ENCODE measurements at regions not wholly inside any gene's neighbourhood (a gene's known extent, or its start where the extent isn't known, plus 50 kb on each side); places are given as distances from the start of the nearest gene placed in this dataset.
"Not testable (repeated sequence)": the region's sequence is repeated elsewhere in the genome, so short reads cannot be mapped to it uniquely, and the experiment has no call there.

GRCh38 chr3:170701696-170702678, 116.1 kb upstream of the SLC7A14 start:
- DNase-seq: peak; percentile 36

- no peak for DNase-seq
These were observed 114.2 kb upstream of the SLC7A14 start for GRCh38 chr3:170700054-170700404.

GRCh38 chr3:170699158-170700053, 113.5 kb upstream of the SLC7A14 start:
- DNase-seq: no peak

DNA sequence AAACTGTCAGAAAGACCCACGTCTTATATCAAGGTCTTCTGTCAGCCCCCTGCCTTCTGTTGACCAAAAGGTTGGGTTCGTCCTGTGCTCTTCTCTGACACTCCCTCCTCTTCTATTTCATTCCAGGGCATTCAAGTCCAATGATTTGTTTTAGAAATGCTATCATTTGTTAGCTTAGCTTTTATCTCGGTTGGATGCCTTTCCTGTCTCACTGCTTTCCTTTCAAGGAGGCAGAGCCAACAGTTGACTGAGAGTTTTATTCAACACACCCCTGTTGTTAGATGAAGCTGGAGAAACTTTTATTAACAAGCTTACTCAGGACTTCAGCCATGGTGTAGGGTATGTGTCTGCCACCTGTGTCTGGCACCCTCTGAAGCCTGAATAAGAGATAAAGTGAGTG, 112.0 kb upstream of the SLC7A14 start:
- DNase-seq: no peak

DNA sequence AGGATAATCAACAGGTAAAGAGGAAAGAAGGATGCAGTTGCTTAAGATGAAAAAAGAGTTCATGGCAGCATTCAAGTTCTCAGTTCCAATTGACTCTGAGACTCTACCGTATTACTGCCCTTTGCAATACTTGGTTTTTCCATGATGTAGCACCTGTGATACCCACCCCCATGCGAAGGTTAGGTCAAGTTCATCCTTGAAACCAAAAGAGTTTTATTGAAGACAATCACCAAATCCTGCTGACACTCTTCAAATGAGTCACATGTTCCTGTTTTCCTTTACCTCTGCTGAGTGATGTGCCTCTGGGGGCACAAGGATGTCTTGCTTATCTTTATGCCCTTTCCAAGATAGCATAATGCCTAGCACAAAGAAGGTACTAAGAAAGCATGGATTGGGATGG, 111.3 kb upstream of the SLC7A14 start:
- DNase-seq: no peak

GRCh38 chr3:170695486-170696064, 109.7 kb upstream of the SLC7A14 start:
- DNase-seq: no peak

GRCh38 chr3:170692720-170693119, 106.8 kb upstream of the SLC7A14 start:
- DNase-seq: peak; percentile 43

DNA sequence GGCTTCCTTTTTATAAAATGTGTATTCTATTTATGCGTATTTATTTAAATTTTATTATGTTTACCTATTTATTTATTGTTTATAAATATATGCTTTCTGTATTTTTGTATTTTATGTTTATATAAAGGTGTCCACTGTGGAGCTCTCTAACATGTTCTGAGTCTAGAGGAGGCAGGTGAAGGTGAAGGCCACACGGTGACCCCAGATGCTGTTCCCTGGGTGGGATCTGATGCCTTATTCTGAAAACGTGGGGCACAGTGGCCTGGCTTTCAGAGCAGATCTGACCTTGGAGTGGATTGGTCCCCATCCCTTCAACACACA, 104.7 kb upstream of the SLC7A14 start:
- DNase-seq: no peak

DNA sequence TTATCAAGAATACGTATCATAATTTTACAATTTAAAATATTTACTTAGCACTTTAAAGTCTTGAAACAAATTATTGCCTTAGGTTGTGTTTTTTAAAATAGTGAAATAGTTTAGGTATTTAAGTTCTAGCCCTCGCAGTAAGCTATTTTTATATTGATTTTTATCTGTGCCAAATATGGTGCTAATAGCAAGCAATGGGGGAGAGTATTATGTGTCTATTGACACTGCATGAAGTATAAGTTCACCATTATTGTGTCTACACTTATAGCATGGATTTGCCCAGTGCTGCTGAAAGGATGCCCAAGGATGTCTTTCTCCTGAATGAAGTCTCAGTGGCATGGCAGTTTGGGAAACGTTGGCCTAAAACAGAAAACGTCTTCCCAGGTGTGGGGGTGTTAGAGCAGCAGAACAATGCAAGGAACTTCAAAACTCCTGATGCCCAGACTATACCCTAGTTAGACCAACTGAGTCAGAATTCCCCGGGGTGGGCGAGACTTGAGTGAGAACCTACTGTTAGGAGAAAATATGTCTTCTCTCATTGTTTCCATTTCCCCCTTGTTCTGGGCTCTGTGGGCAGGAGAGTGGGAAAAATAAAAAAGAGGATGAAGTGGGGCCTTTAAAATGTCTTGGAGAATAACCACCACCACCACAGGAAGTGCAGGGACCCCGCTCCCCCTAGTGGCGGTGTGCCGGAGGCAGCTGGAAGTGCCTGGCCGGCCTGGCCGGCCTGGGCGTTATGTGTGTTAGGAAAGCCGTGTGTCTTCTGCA, 104.2 kb upstream of the SLC7A14 start:
- peak; percentile 53 for DNase-seq

- peak; percentile 98 for DNase-seq
These were observed 103.5 kb upstream of the SLC7A14 start for GRCh38 chr3:170689296-170689829.

DNA sequence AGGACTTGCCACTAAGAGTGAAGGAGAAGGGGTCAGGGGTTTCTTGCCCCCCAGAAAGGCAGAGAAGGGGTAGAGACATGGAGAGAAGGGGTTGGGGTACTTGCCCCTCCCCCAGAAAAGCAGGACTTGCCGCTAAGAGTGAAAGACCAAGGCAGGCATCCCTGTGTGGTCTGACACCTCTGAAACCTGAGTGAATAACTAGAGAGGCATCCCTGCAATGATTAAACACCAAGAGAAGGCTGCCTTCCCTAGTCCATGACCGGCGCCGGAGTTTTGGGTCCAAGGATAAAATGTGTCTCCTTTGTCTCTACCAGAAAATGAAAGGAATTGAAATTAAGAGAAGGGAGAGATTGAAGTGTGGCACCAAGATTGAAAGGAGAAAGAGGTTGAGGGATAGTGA, 102.3 kb upstream of the SLC7A14 start:
- DNase-seq: not testable (repeated sequence)

GRCh38 chr3:170680593-170680992, 94.7 kb upstream of the SLC7A14 start:
- DNase-seq: no peak

DNA sequence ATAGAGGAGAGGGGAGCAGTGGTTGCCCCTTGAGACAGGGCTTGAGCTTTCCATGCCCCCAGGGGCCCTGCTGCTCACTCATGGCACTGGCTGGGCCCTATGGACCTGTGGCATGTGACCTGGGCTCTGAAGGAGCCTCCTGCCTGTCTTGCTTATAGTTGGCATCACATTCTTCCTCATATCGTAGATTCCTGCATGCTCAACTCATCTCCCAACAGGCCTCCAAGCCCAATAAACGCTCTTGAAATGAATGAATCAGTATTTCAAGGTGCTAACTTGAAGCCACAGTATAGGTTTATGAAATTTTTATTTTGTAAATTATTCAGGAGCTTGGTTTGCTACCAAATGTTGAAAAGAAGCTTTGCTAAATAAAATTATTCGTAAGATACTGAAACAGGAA, 93.3 kb upstream of the SLC7A14 start:
- DNase-seq: no peak

DNA sequence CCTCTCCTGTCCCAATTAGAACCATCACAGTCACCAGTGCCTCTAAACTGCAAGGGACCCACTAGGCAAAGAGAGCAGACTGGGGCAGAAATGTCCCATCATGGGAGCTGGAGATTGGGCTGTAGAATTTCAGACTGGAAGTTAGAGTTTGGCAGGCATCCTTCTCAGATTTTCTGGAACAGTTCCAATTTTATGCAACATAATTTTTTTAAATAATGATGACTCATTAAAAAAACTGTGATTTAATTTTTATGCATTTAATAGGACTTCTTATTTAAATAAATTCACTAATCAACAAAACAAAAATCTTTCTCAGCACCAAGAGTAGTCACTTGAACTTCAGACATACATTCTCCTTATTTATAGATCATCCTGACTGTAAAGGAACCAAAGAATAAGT, 84.6 kb upstream of the SLC7A14 start:
- no peak for DNase-seq

GRCh38 chr3:170662986-170663385, 77.1 kb upstream of the SLC7A14 start:
- DNase-seq: not testable (repeated sequence)

- DNase-seq: no peak
These were observed 74.3 kb upstream of the SLC7A14 start for GRCh38 chr3:170660139-170660538.

DNA sequence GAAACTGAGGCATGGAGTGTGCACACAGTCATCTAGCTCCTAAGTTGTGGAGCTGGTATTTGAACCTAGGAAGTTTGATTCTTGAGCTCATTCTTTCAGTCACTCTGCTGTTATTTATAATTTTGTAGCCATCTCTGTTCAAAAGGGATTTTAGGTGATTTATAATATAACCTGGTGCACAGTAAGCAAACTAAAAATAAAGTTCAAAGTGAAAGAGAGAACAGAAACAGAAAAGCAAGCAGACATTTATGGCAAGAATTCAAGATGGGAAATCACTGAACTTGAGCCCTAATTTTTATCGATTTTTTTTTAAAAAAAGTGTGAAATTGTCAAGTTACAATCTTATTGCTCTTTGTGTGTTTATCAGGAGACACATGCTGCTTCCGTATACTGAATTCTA, 71.4 kb upstream of the SLC7A14 start:
- no peak for DNase-seq

GRCh38 chr3:170656284-170656683, 70.4 kb upstream of the SLC7A14 start:
- no peak for DNase-seq

- DNase-seq: no peak
These were observed 67.9 kb upstream of the SLC7A14 start for GRCh38 chr3:170653801-170654200.

GRCh38 chr3:170651260-170651845, 65.5 kb upstream of the SLC7A14 start:
- DNase-seq: no peak

DNA sequence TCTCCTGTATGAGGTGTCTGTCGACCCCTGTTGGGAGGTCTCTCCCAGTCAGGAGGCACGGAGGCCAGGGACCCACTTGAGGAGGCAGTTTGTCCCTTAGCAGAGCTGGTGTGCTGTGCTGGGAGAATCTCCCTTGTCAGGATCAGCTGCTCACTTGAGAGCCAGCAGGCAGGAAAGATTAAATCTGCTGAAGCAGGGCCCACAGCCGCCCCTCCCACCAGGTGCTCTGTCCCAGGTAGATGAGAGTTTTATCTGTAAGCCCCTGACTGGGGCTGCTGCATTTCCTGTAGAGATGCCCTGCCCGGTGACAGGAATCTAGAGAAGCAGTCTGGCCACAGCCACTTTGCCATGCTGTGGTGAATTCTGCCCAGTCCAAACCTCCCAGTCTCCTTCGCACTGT, 64.7 kb upstream of the SLC7A14 start:
- not testable (repeated sequence) for DNase-seq

DNA sequence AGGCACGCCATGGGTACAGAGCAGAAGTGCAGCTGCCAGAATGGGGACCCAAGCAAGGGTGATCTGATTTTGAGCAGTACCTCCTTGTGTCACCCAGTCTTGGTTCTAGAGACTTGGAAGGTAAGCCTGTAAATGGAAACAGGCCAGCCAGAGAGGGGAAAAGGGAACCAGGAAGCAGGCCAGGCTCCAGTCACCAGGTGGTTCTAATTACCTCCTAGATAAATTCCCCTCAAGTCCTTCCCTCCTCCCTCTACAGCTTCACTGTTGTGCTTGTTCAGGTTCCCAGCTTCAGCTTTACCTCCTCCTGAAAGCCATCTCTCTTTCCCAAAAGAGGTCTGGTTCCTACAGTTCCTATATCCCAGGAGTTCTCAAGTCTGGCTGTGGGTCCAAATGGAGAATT, 58.8 kb upstream of the SLC7A14 start:
- peak; percentile 53 for DNase-seq

Measured in fibroblast of upper back skin (primary cell).